MCF 10A (cell line): ENCODE measurements at regions not wholly inside any gene's neighbourhood (a gene's known extent, or its start where the extent isn't known, plus 50 kb on each side); places are given as distances from the start of the nearest gene placed in this dataset.
A peak's percentile ranks its signal among the peaks of the same experiment; 100 is the strongest.

ENCODE experiments used
- BruUV-seq: library from RNA; stranded (reverse); fragments of 400-500 nt; replicated peaks from 2 replicates; lab custom pipeline; 2021; lab: Mats Ljungman, UMichigan
- CTCF ChIA-PET: fragments of 300-600 bp; sonication (Branson Sonifier 250); formaldehyde crosslinking; extraction: SDS; loops from one replicate; lab custom pipeline; 2021; ENCODE audit warnings: antibody characterized with exemption, inconsistent platforms; lab: Yijun Ruan, JAX
- POLR2A ChIA-PET: fragments of 300-600, 350-650 bp; sonication (Branson Sonifier 250); formaldehyde crosslinking; extraction: SDS; loops from one replicate; lab custom pipeline; 2020; ENCODE audit warnings: antibody characterized with exemption, inconsistent platforms; lab: Yijun Ruan, JAX
- DNase-seq: peaks from one replicate; pipeline ENCODE4 v3.0.0-alpha.2; 2018; ENCODE audit not compliant: unreplicated experiment
- H3K27ac Mint-ChIP-seq: one replicate; pipeline ENCODE4 v1.8.0; 2022; ENCODE audit warnings: mild to moderate bottlenecking, low read depth, mixed read lengths; ENCODE audit not compliant: unreplicated experiment
- H3K27me3 Mint-ChIP-seq: one replicate; pipeline ENCODE4 v1.8.0; 2022; ENCODE audit warnings: mixed read lengths; ENCODE audit not compliant: insufficient read depth, unreplicated experiment
- H3K36me3 Mint-ChIP-seq: one replicate; pipeline ENCODE4 v1.8.0; 2022; ENCODE audit warnings: mild to moderate bottlenecking, moderate library complexity, mixed read lengths; ENCODE audit not compliant: insufficient read depth, unreplicated experiment
- H3K4me1 Mint-ChIP-seq: one replicate; pipeline ENCODE4 v1.8.0; 2022; ENCODE audit warnings: mixed read lengths; ENCODE audit not compliant: insufficient read depth, unreplicated experiment
- H3K4me3 Mint-ChIP-seq: one replicate; pipeline ENCODE4 v1.8.0; 2022; ENCODE audit warnings: mild to moderate bottlenecking, moderate library complexity, mixed read lengths; ENCODE audit not compliant: unreplicated experiment
- H3K9me3 Mint-ChIP-seq: one replicate; pipeline ENCODE4 v1.8.0; 2022; ENCODE audit warnings: mixed read lengths; ENCODE audit not compliant: unreplicated experiment
- intact Hi-C: fragments of 100-400 bp; cut with micrococcal nuclease; formaldehyde crosslinking; loops from 2 replicates; pipeline ENCODE4 v1.14.1; 2022
- TF ChIP-seq, protein P1 (sequence below): fragments of 200-600 bp; IDR thresholded peaks from one replicate; pipeline ENCODE4 v1.8.0; 2022; ENCODE audit warnings: antibody characterized with exemption, mild to moderate bottlenecking; ENCODE audit not compliant: unreplicated experiment

DNA sequence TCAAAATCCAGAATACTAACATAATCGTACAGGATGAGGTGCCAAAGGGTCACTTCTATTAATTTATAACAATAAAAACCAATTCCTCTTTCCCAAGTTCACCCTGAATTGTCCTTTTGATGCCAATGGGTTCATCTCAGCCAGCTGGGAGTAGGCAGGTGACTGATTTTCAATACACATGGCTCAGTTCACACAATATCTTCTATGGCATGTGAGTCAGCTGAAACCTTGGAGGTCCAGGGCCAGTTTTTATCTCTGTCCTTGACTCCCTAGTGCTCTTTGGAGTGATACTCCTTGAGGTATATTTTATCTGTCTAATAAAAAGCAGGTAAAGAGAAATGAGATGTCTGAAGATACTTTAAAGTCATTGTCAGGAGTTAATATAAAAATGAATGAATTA is 186.6 kb downstream of the SMC2 start:
- Mint-ChIP-seq H3K4me1 (peaks cover 9% of the 10 kb centered on the region), H3K36me3 (no peaks in the 10 kb centered on the region), H3K9me3 (no peaks in the 10 kb centered on the region), H3K4me3 (no peak overlapping the region), H3K27ac (no peak overlapping the region), H3K27me3 (no peaks in the 10 kb centered on the region)
- DNase-seq = no peak
- intact Hi-C loops = no loop called here
- POLR2A ChIA-PET = interaction anchor here (0.7 to 1.0 kb wide), 3 partner anchors 25 to 187 kb away, joined by 3 read pairs; partner anchors contain the start of gene SMC2
- BruUV-seq = no TSS peak
- CTCF ChIA-PET = interaction anchor here (0.9 kb wide), 1 partner anchor 11 kb away, joined by 3 read pairs; no protein-coding TSS in a partner anchor
- TF ChIP-seq, protein P1, sequence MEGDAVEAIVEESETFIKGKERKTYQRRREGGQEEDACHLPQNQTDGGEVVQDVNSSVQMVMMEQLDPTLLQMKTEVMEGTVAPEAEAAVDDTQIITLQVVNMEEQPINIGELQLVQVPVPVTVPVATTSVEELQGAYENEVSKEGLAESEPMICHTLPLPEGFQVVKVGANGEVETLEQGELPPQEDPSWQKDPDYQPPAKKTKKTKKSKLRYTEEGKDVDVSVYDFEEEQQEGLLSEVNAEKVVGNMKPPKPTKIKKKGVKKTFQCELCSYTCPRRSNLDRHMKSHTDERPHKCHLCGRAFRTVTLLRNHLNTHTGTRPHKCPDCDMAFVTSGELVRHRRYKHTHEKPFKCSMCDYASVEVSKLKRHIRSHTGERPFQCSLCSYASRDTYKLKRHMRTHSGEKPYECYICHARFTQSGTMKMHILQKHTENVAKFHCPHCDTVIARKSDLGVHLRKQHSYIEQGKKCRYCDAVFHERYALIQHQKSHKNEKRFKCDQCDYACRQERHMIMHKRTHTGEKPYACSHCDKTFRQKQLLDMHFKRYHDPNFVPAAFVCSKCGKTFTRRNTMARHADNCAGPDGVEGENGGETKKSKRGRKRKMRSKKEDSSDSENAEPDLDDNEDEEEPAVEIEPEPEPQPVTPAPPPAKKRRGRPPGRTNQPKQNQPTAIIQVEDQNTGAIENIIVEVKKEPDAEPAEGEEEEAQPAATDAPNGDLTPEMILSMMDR = no peak

DNA sequence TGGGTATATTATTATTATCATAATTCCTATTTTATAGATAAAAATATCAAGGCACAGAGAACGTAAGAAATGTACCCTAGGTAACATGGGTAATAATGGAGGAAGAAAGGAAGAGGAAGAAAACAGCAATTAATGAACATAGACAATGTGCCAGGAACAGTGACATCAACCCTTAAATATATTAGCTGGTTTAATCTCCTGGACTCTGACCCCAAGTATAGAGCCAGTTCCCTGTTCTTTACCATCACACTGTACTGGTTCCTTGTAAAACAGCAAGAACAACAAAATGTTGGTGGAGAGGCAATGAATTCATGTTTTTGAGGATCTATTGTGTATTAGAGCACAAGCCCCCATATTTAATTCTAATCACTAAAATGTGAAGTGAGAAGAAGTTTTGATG is 192.1 kb downstream of the SMC2 start:
- Mint-ChIP-seq H3K27ac (peak overlapping the region; percentile 42), H3K27me3 (no peaks in the 10 kb centered on the region), H3K4me1 (peaks cover 10% of the 10 kb centered on the region), H3K9me3 (no peaks in the 10 kb centered on the region), H3K4me3 (no peak overlapping the region), H3K36me3 (no peaks in the 10 kb centered on the region)
- DNase-seq = no peak
- TF ChIP-seq, protein P1 = no peak
- intact Hi-C loops = no loop called here
- BruUV-seq = no TSS peak
- CTCF ChIA-PET = no interaction called here
- POLR2A ChIA-PET = no interaction called here

DNA sequence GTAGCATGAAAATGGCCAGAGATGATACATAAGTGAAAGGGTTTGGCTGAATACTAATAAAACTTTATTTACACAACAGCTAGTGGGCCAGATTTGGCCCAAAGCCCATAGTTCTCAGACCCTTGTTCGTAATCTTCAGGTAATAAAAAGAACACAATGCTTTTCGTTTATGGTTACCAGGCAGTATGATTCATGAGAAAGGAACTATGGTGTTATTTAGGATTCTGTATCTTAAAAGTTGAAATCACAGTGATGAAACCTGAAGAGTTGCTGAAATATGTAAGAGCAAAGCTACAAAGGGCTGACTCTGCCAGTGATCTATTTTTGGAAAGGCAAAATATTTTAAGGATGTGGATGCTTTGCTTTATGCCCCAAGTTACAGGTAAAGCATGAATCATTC is 192.7 kb downstream of the SMC2 start:
- Mint-ChIP-seq H3K27me3 (no peaks in the 10 kb centered on the region), H3K4me3 (no peak overlapping the region), H3K9me3 (no peaks in the 10 kb centered on the region), H3K4me1 (peaks cover 10% of the 10 kb centered on the region), H3K27ac (peak overlapping the region; percentile 42), H3K36me3 (no peaks in the 10 kb centered on the region)
- ChIA-PET POLR2A (no interaction called here), CTCF (no interaction called here)
- DNase-seq = peak; percentile 47
- BruUV-seq = no TSS peak
- intact Hi-C loops = no loop called here
- TF ChIP-seq, protein P1 = no peak

DNA sequence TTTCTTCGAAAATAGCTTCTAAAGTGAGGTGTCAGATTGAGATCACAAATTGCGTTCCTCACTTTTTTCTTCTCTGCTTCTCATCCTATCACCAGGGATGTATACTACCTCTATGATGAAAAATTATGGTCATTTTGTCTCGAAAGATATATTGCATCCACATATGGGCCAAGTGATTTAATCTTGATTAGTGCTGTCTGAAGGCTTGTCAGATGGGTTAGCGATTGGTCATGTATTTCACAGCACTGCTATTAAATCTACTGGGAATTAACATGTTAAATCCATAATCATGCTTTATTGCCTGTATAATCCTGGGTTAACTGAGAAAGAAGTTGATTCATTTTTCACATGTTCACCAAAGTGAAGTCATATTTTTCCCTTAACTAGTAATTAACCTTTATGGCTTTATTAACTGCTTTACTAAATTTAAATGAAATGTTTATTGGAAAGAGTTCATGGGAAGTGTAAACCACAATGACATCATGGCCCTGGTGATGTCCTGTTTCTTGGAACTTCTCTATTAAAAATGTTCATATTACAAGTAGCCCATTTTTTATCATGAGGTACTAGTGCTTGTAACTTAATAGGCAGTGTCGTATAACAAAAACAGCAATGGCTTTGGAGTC is 193.3 kb downstream of the SMC2 start:
- H3K36me3 Mint-ChIP-seq = no peaks in the 10 kb centered on the region
- no TSS peak for BruUV-seq
- intact Hi-C loops = no loop called here
- H3K4me3 Mint-ChIP-seq = no peak overlapping the region
- CTCF ChIA-PET = no interaction called here
- DNase-seq = no peak
- POLR2A ChIA-PET = no interaction called here
- no peaks in the 10 kb centered on the region for H3K9me3 Mint-ChIP-seq
- H3K27me3 Mint-ChIP-seq = no peaks in the 10 kb centered on the region
- peaks cover 10% of the 10 kb centered on the region for H3K4me1 Mint-ChIP-seq
- peak overlapping the region; percentile 42 for H3K27ac Mint-ChIP-seq
- TF ChIP-seq, protein P1 = no peak
